NB4 (cell line): ENCODE measurements at regions not wholly inside any gene's neighbourhood (a gene's known extent, or its start where the extent isn't known, plus 50 kb on each side); places are given as distances from the start of the nearest gene placed in this dataset.

Experiments used
- CTCF ChIP-seq: IDR thresholded peaks from one replicate; pipeline ENCODE4 v1.5.1; 2012; ENCODE audit warnings: low read depth, low read length
- MYC ChIP-seq: IDR thresholded peaks from 2 replicates; pipeline ENCODE4 v1.6.1; 2011; ENCODE audit warnings: low read depth, low read length
- POLR2A ChIP-seq: IDR thresholded peaks from 2 replicates; pipeline ENCODE4 v1.6.1; 2011; ENCODE audit warnings: mild to moderate bottlenecking; ENCODE audit not compliant: insufficient read length; ENCODE audit errors: extremely low read depth

- no peak for TF ChIP-seq POLR2A
- TF ChIP-seq CTCF, result no peak
- no peak for TF ChIP-seq MYC
These were observed 536.5 kb downstream of the TMEM135 start for GRCh38 chr11:87574193-87574592.
